Cardiac fibroblast (primary cell): ENCODE measurements at regions not wholly inside any gene's neighbourhood (a gene's known extent, or its start where the extent isn't known, plus 50 kb on each side); places are given as distances from the start of the nearest gene placed in this dataset.

ENCODE experiments used
- DNase-seq, 2 donors: peaks; one replicate each; pipeline versions ENCODE4 v3.0.0 to v3.0.0-alpha.2; 2010; ENCODE audit warnings: low read depth in 2 of 2
- H3K4me3 ChIP-seq, 2 donors: replicated peaks in 1 of 2; 1 replicate in 1 of 2; 2 replicates in 1 of 2; pipeline ENCODE4 v1.5.1; 2011; ENCODE audit warnings: low read depth in 2 of 2, low read length in 2 of 2, mild to moderate bottlenecking in 2 of 2, moderate library complexity in 1 of 2
- CTCF ChIP-seq: IDR thresholded peaks from one replicate; pipeline ENCODE4 v1.5.1; 2011; ENCODE audit warnings: low read depth, mild to moderate bottlenecking, low read length, inconsistent platforms

- no peak overlapping the region for H3K4me3 ChIP-seq
- TF ChIP-seq CTCF = no peak
- no peak for DNase-seq
Measured at GRCh38 chr12:130224613-130225012, 62.3 kb downstream of the FZD10 start.

- no peak for DNase-seq
- H3K4me3 ChIP-seq = no peak overlapping the region
- no peak for TF ChIP-seq CTCF
Measured at GRCh38 chr12:130225347-130225746, 63.1 kb downstream of the FZD10 start.

GRCh38 chr12:130226126-130226525 lies 63.9 kb downstream of the FZD10 start:
- no peak for TF ChIP-seq CTCF
- DNase-seq = no peak
- no peak overlapping the region for H3K4me3 ChIP-seq

DNA sequence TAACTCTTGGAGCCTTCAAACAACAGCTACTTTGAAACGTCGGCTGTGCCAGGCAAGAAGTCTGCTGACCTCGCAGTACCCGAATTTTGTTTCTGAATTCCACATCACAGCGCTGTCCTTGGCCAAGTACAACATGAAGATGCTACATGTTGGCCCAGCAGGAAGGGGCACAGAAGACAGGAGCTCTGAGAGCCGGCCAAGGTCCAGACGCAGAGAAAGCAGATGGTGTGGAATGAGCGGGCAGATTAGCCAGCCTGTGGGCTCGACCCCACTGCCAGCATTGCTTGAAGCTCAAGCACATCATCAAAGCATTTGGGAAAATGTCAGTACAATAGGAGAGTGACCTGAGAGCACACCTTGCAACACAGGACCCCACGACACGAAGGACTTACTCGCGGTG lies 64.5 kb downstream of the FZD10 start:
- no peak overlapping the region for H3K4me3 ChIP-seq
- TF ChIP-seq CTCF = no peak
- DNase-seq = no peak

GRCh38 chr12:130227641-130228040 lies 65.4 kb downstream of the FZD10 start:
- DNase-seq = no peak
- TF ChIP-seq CTCF = no peak
- H3K4me3 ChIP-seq = no peak overlapping the region

GRCh38 chr12:130236446-130236845 lies 74.2 kb downstream of the FZD10 start:
- H3K4me3 ChIP-seq = no peak overlapping the region
- no peak for TF ChIP-seq CTCF
- no peak for DNase-seq

GRCh38 chr12:130240831-130241590 lies 78.7 kb downstream of the FZD10 start:
- DNase-seq = no peak
- H3K4me3 ChIP-seq = no peak overlapping the region
- TF ChIP-seq CTCF = no peak
